Vagina (tissue), 2 donors: ENCODE measurements at regions not wholly inside any gene's neighbourhood (a gene's known extent, or its start where the extent isn't known, plus 50 kb on each side); places are given as distances from the start of the nearest gene placed in this dataset.

ENCODE experiments used
- POLR2A ChIP-seq, 2 donors: fragments of 450-650 bp; IDR thresholded peaks; one replicate each; pipeline ENCODE4 v1.6.1; 2017; ENCODE audit warnings: antibody characterized with exemption in 2 of 2, mild to moderate bottlenecking in 2 of 2, moderate library complexity in 2 of 2
- POLR2AphosphoS5 ChIP-seq, 2 donors: sonication (generic); formaldehyde crosslinking; IDR thresholded peaks; one replicate each; pipeline ENCODE4 v1.9.0; 2017; ENCODE audit warnings: antibody characterized with exemption in 2 of 2, mild to moderate bottlenecking in 2 of 2, low read depth in 1 of 2; ENCODE audit not compliant: insufficient read depth in 1 of 2
- TF ChIP-seq, protein P1 (sequence below), 3 experiments: fragments of 450-650 bp in 2 of 3; fragments of 200-600 bp in 1 of 3; sonication (generic) in 1 of 3; IDR thresholded peaks; one replicate each; pipeline ENCODE4 v1.5.1; 2017 to 2019; ENCODE audit warnings: antibody characterized with exemption in 3 of 3, mild to moderate bottlenecking in 2 of 3, moderate library complexity in 2 of 3

GRCh38 chr2:235135990-235136561 is 184.3 kb downstream of the SH3BP4 start:
- TF ChIP-seq, protein P1, sequence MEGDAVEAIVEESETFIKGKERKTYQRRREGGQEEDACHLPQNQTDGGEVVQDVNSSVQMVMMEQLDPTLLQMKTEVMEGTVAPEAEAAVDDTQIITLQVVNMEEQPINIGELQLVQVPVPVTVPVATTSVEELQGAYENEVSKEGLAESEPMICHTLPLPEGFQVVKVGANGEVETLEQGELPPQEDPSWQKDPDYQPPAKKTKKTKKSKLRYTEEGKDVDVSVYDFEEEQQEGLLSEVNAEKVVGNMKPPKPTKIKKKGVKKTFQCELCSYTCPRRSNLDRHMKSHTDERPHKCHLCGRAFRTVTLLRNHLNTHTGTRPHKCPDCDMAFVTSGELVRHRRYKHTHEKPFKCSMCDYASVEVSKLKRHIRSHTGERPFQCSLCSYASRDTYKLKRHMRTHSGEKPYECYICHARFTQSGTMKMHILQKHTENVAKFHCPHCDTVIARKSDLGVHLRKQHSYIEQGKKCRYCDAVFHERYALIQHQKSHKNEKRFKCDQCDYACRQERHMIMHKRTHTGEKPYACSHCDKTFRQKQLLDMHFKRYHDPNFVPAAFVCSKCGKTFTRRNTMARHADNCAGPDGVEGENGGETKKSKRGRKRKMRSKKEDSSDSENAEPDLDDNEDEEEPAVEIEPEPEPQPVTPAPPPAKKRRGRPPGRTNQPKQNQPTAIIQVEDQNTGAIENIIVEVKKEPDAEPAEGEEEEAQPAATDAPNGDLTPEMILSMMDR (IDR thresholded peaks at IDR 0.05), result peak in 2 of 3 experiments; percentile 42 to 55
- no peak for TF ChIP-seq POLR2AphosphoS5 (IDR thresholded peaks at IDR 0.05; ENCODE audit: insufficient read depth in 1 of 2, low read depth in 1 of 2)
- no peak for TF ChIP-seq POLR2A (IDR thresholded peaks at IDR 0.05)
